Neural crest cell (in vitro differentiated cells): ENCODE measurements at regions not wholly inside any gene's neighbourhood (a gene's known extent, or its start where the extent isn't known, plus 50 kb on each side); places are given as distances from the start of the nearest gene placed in this dataset.

Experiments used
- DNase-seq: peaks from one replicate; pipeline ENCODE4 v3.0.0; 2021; ENCODE audit warnings: low read depth, mixed read lengths, low spot score
- H3K27ac Mint-ChIP-seq: one replicate; pipeline ENCODE4 v1.8.0; 2021; ENCODE audit warnings: mild to moderate bottlenecking, mixed read lengths; ENCODE audit not compliant: unreplicated experiment
- H3K27me3 Mint-ChIP-seq: 2 replicates; pipeline ENCODE4 v1.8.0; 2021; ENCODE audit warnings: low read depth, mild to moderate bottlenecking, mixed read lengths
- H3K36me3 Mint-ChIP-seq: 2 replicates; pipeline ENCODE4 v1.8.0; 2021; ENCODE audit warnings: low read depth, mild to moderate bottlenecking, mixed read lengths
- H3K4me1 Mint-ChIP-seq: 2 replicates; pipeline ENCODE4 v1.8.0; 2021; ENCODE audit warnings: mixed read lengths
- H3K4me3 Mint-ChIP-seq: one replicate; pipeline ENCODE4 v1.8.0; 2021; ENCODE audit warnings: mild to moderate bottlenecking, mixed read lengths
- H3K9me3 Mint-ChIP-seq: 2 replicates; pipeline ENCODE4 v1.8.0; 2021; ENCODE audit warnings: mixed read lengths
- CTCF ChIP-seq: fragments of 200-600 bp; sonication (generic); conservative IDR thresholded peaks from 2 replicates; pipeline ENCODE4 v1.5.0; 2021; ENCODE audit warnings: antibody characterized with exemption, mild to moderate bottlenecking

- Mint-ChIP-seq H3K4me3 (no peak overlapping the region), H3K4me1 (peaks cover 18% of the 10 kb centered on the region), H3K9me3 (peaks cover 3% of the 10 kb centered on the region), H3K27me3 (no peaks in the 10 kb centered on the region), H3K27ac (no peak overlapping the region), H3K36me3 (no peaks in the 10 kb centered on the region)
- DNase-seq, result no peak
- no peak for TF ChIP-seq CTCF
These were observed 306.6 kb upstream of the PRMT6 start for GRCh38 chr1:106749906-106750305.

- TF ChIP-seq CTCF, result no peak
- Mint-ChIP-seq H3K4me1 (peaks cover 18% of the 10 kb centered on the region), H3K4me3 (no peak overlapping the region), H3K27ac (no peak overlapping the region), H3K27me3 (no peaks in the 10 kb centered on the region), H3K9me3 (peaks cover 3% of the 10 kb centered on the region), H3K36me3 (no peaks in the 10 kb centered on the region)
- no peak for DNase-seq
These were observed 305.5 kb upstream of the PRMT6 start for GRCh38 chr1:106751002-106751401.

- no peaks in the 10 kb centered on the region for H3K27me3 Mint-ChIP-seq
- no peak overlapping the region for H3K27ac Mint-ChIP-seq
- H3K4me3 Mint-ChIP-seq, result no peak overlapping the region
- H3K36me3 Mint-ChIP-seq, result no peaks in the 10 kb centered on the region
- TF ChIP-seq CTCF, result no peak
- H3K9me3 Mint-ChIP-seq, result peaks cover 3% of the 10 kb centered on the region
- peaks cover 6% of the 10 kb centered on the region for H3K4me1 Mint-ChIP-seq
- no peak for DNase-seq
These were observed 303.4 kb upstream of the PRMT6 start for GRCh38 chr1:106753066-106753465.

- no peak overlapping the region for H3K27ac Mint-ChIP-seq
- H3K4me3 Mint-ChIP-seq, result no peak overlapping the region
- H3K36me3 Mint-ChIP-seq, result no peaks in the 10 kb centered on the region
- H3K9me3 Mint-ChIP-seq, result peaks cover 3% of the 10 kb centered on the region
- peaks cover 6% of the 10 kb centered on the region for H3K4me1 Mint-ChIP-seq
- TF ChIP-seq CTCF, result no peak
- H3K27me3 Mint-ChIP-seq, result no peaks in the 10 kb centered on the region
- DNase-seq, result no peak
These were observed 301.5 kb upstream of the PRMT6 start for GRCh38 chr1:106754957-106755356.

- H3K9me3 Mint-ChIP-seq, result no peaks in the 10 kb centered on the region
These were observed 300.6 kb upstream of the PRMT6 start for GRCh38 chr1:106755682-106756406.

More at GRCh38 chr1:106755682-106756406, 300.6 kb upstream of the PRMT6 start:
- no peak for DNase-seq
- Mint-ChIP-seq H3K4me1 (peaks cover 6% of the 10 kb centered on the region), H3K27me3 (no peaks in the 10 kb centered on the region), H3K27ac (no peak overlapping the region), H3K4me3 (no peak overlapping the region), H3K36me3 (no peaks in the 10 kb centered on the region)
- no peak for TF ChIP-seq CTCF
